ENCODE measurements at regions not wholly inside any gene's neighbourhood (a gene's known extent, or its start where the extent isn't known, plus 50 kb on each side); places are given as distances from the start of the nearest gene placed in this dataset.
"Not testable (repeated sequence)": the region's sequence is repeated elsewhere in the genome, so short reads cannot be mapped to it uniquely, and the experiment has no call there.

GRCh38 chr2:183729380-183729779 is 605.1 kb downstream of the NUP35 start:
- no peaks in the 10 kb centered on the region for H3K36me3 ChIP-seq (ENCODE audit: control insufficient read depth, low read depth, low read length)
- no peak overlapping the region for H3K4me3 ChIP-seq (ENCODE audit: low read length)
- no peak overlapping the region for H3K27ac ChIP-seq (ENCODE audit: low read length)
- H3K27me3 ChIP-seq (ENCODE audit: control insufficient read depth, insufficient read depth, low read length): no peaks in the 10 kb centered on the region
- no peaks in the 10 kb centered on the region for H3K9me3 ChIP-seq (ENCODE audit: control insufficient read depth, low read depth, low read length)
- no peak overlapping the region for H3K9ac ChIP-seq (ENCODE audit: low read length)
- H3K4me1 ChIP-seq (ENCODE audit: control insufficient read depth, low read depth, low read length): no peaks in the 10 kb centered on the region

- Histone ChIP-seq H3K27me3 (ENCODE audit: control insufficient read depth, insufficient read depth, low read length) (no peaks in the 10 kb centered on the region), H3K9ac (ENCODE audit: low read length) (no peak overlapping the region), H3K4me3 (ENCODE audit: low read length) (no peak overlapping the region), H3K27ac (ENCODE audit: low read length) (no peak overlapping the region), H3K36me3 (ENCODE audit: control insufficient read depth, low read depth, low read length) (no peaks in the 10 kb centered on the region), H3K9me3 (ENCODE audit: control insufficient read depth, low read depth, low read length) (no peaks in the 10 kb centered on the region), H3K4me1 (ENCODE audit: control insufficient read depth, low read depth, low read length) (no peaks in the 10 kb centered on the region)
These were observed 616.0 kb downstream of the NUP35 start for GRCh38 chr2:183740241-183740640.

DNA sequence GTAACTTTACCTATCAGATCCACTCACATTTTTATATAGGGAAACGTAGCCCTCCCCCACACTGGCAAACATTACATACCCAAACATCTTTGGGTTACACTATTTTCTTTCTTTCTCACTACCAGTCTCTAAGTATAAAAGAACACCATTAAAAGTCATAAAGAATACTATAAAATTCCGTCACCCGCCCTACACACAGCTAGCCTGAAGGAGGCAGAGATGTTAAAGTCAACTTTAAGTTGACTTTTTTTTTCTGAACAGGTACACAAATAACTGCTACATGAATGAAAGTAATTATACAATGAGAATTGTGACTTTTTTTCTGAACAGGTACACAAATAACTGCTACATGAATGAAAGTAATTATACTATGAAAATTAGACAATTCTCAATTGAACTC is 628.3 kb downstream of the NUP35 start:
- H3K4me1 ChIP-seq (ENCODE audit: control insufficient read depth, low read depth, low read length): no peaks in the 10 kb centered on the region
- H3K36me3 ChIP-seq (ENCODE audit: control insufficient read depth, low read depth, low read length): no peaks in the 10 kb centered on the region
- H3K9me3 ChIP-seq (ENCODE audit: control insufficient read depth, low read depth, low read length): no peaks in the 10 kb centered on the region
- H3K9ac ChIP-seq (ENCODE audit: low read length): no peak overlapping the region
- H3K27me3 ChIP-seq (ENCODE audit: control insufficient read depth, insufficient read depth, low read length): no peaks in the 10 kb centered on the region
- no peak overlapping the region for H3K4me3 ChIP-seq (ENCODE audit: low read length)
- H3K27ac ChIP-seq (ENCODE audit: low read length): no peak overlapping the region

- Histone ChIP-seq H3K9me3 (ENCODE audit: control insufficient read depth, low read depth, low read length) (no peaks in the 10 kb centered on the region), H3K36me3 (ENCODE audit: control insufficient read depth, low read depth, low read length) (no peaks in the 10 kb centered on the region), H3K9ac (ENCODE audit: low read length) (no peak overlapping the region), H3K4me3 (ENCODE audit: low read length) (no peak overlapping the region), H3K27ac (ENCODE audit: low read length) (no peak overlapping the region), H3K27me3 (ENCODE audit: control insufficient read depth, insufficient read depth, low read length) (no peaks in the 10 kb centered on the region), H3K4me1 (ENCODE audit: control insufficient read depth, low read depth, low read length) (peaks cover 14% of the 10 kb centered on the region)
These were observed 634.8 kb downstream of the NUP35 start for GRCh38 chr2:183759033-183759432.

- H3K4me1 ChIP-seq (ENCODE audit: control insufficient read depth, low read depth, low read length): no peaks in the 10 kb centered on the region
- H3K9me3 ChIP-seq (ENCODE audit: control insufficient read depth, low read depth, low read length): no peaks in the 10 kb centered on the region
- no peaks in the 10 kb centered on the region for H3K36me3 ChIP-seq (ENCODE audit: control insufficient read depth, low read depth, low read length)
- no peak overlapping the region for H3K9ac ChIP-seq (ENCODE audit: low read length)
- H3K4me3 ChIP-seq (ENCODE audit: low read length): no peak overlapping the region
- H3K27ac ChIP-seq (ENCODE audit: low read length): no peak overlapping the region
- no peaks in the 10 kb centered on the region for H3K27me3 ChIP-seq (ENCODE audit: control insufficient read depth, insufficient read depth, low read length)
These were observed 649.5 kb downstream of the NUP35 start for GRCh38 chr2:183773775-183774174.

- H3K4me1 ChIP-seq (ENCODE audit: control insufficient read depth, low read depth, low read length): no peaks in the 10 kb centered on the region
- no peak overlapping the region for H3K27ac ChIP-seq (ENCODE audit: low read length)
- no peaks in the 10 kb centered on the region for H3K9me3 ChIP-seq (ENCODE audit: control insufficient read depth, low read depth, low read length)
- H3K9ac ChIP-seq (ENCODE audit: low read length): no peak overlapping the region
- no peaks in the 10 kb centered on the region for H3K27me3 ChIP-seq (ENCODE audit: control insufficient read depth, insufficient read depth, low read length)
- no peak overlapping the region for H3K4me3 ChIP-seq (ENCODE audit: low read length)
- no peaks in the 10 kb centered on the region for H3K36me3 ChIP-seq (ENCODE audit: control insufficient read depth, low read depth, low read length)
These were observed 655.8 kb downstream of the NUP35 start for GRCh38 chr2:183780072-183780471.

GRCh38 chr2:183782436-183782835 is 658.2 kb downstream of the NUP35 start:
- H3K9ac ChIP-seq (ENCODE audit: low read length): no peak overlapping the region
- no peaks in the 10 kb centered on the region for H3K36me3 ChIP-seq (ENCODE audit: control insufficient read depth, low read depth, low read length)
- no peaks in the 10 kb centered on the region for H3K4me1 ChIP-seq (ENCODE audit: control insufficient read depth, low read depth, low read length)
- H3K27me3 ChIP-seq (ENCODE audit: control insufficient read depth, insufficient read depth, low read length): no peaks in the 10 kb centered on the region
- no peak overlapping the region for H3K4me3 ChIP-seq (ENCODE audit: low read length)
- H3K27ac ChIP-seq (ENCODE audit: low read length): no peak overlapping the region
- H3K9me3 ChIP-seq (ENCODE audit: control insufficient read depth, low read depth, low read length): no peaks in the 10 kb centered on the region

DNA sequence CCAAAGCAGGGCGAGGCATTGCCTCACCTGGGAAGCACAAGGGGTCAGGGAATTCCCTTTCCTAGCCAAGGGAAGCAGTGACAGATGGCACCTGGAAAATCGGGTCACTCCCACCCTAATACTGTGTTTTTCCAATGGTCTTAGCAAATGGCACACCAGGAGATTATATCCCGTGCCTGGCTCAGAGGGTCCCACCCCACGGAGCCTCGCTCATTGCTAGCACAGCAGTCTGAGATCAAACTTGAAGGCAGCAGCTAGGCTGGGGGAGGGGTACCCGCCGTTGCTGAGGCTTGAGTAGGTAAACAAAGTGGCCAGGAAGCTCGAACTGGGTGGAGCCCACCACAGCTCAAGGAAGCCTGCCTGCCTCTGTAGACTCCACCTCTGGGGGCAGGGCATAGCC is 664.6 kb downstream of the NUP35 start:
- not testable (repeated sequence) for H3K36me3 ChIP-seq (ENCODE audit: control insufficient read depth, low read depth, low read length); H3K4me1 ChIP-seq (ENCODE audit: control insufficient read depth, low read depth, low read length); H3K27me3 ChIP-seq (ENCODE audit: control insufficient read depth, insufficient read depth, low read length); H3K4me3 ChIP-seq (ENCODE audit: low read length); H3K27ac ChIP-seq (ENCODE audit: low read length); H3K9me3 ChIP-seq (ENCODE audit: control insufficient read depth, low read depth, low read length); H3K9ac ChIP-seq (ENCODE audit: low read length)

GRCh38 chr2:183792165-183792924 is 668.1 kb downstream of the NUP35 start:
- H3K27ac ChIP-seq (ENCODE audit: low read length); H3K9me3 ChIP-seq (ENCODE audit: control insufficient read depth, low read depth, low read length); H3K27me3 ChIP-seq (ENCODE audit: control insufficient read depth, insufficient read depth, low read length); H3K9ac ChIP-seq (ENCODE audit: low read length); H3K36me3 ChIP-seq (ENCODE audit: control insufficient read depth, low read depth, low read length); H3K4me1 ChIP-seq (ENCODE audit: control insufficient read depth, low read depth, low read length); H3K4me3 ChIP-seq (ENCODE audit: low read length): not testable (repeated sequence)

GRCh38 chr2:183798535-183798934 is 674.3 kb downstream of the NUP35 start:
- Histone ChIP-seq H3K27me3 (ENCODE audit: control insufficient read depth, insufficient read depth, low read length) (no peaks in the 10 kb centered on the region), H3K9ac (ENCODE audit: low read length) (no peak overlapping the region), H3K4me3 (ENCODE audit: low read length) (no peak overlapping the region), H3K9me3 (ENCODE audit: control insufficient read depth, low read depth, low read length) (peaks cover 4% of the 10 kb centered on the region), H3K36me3 (ENCODE audit: control insufficient read depth, low read depth, low read length) (no peaks in the 10 kb centered on the region), H3K27ac (ENCODE audit: low read length) (no peak overlapping the region), H3K4me1 (ENCODE audit: control insufficient read depth, low read depth, low read length) (no peaks in the 10 kb centered on the region)

DNA sequence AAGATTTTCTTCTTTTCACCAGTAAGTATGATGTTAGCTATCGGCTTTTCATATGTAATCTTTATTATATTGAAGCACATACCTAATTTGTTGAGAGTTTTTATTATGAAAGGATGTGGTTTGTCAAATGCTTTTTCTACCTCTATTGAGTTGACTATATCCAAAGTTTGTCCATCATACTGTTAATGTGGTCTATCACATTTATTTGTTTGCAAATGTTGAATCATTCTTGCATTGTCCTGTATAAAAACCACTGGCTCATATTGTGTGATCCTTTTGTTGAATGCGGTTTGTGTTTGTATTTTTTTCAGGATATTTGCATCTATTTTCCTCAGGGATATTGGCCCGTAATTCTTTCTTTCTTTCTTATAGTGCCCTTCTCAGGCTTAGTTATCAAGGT is 675.5 kb downstream of the NUP35 start:
- peaks cover 4% of the 10 kb centered on the region for H3K9me3 ChIP-seq (ENCODE audit: control insufficient read depth, low read depth, low read length)
- H3K4me3 ChIP-seq (ENCODE audit: low read length): no peak overlapping the region
- H3K27me3 ChIP-seq (ENCODE audit: control insufficient read depth, insufficient read depth, low read length): no peaks in the 10 kb centered on the region
- H3K36me3 ChIP-seq (ENCODE audit: control insufficient read depth, low read depth, low read length): no peaks in the 10 kb centered on the region
- no peak overlapping the region for H3K27ac ChIP-seq (ENCODE audit: low read length)
- no peak overlapping the region for H3K9ac ChIP-seq (ENCODE audit: low read length)
- no peaks in the 10 kb centered on the region for H3K4me1 ChIP-seq (ENCODE audit: control insufficient read depth, low read depth, low read length)

GRCh38 chr2:183803596-183803995 is 679.4 kb downstream of the NUP35 start:
- Histone ChIP-seq H3K36me3 (ENCODE audit: control insufficient read depth, low read depth, low read length) (no peaks in the 10 kb centered on the region), H3K27me3 (ENCODE audit: control insufficient read depth, insufficient read depth, low read length) (no peaks in the 10 kb centered on the region), H3K27ac (ENCODE audit: low read length) (no peak overlapping the region), H3K4me3 (ENCODE audit: low read length) (no peak overlapping the region), H3K9me3 (ENCODE audit: control insufficient read depth, low read depth, low read length) (peaks cover 4% of the 10 kb centered on the region), H3K4me1 (ENCODE audit: control insufficient read depth, low read depth, low read length) (no peaks in the 10 kb centered on the region), H3K9ac (ENCODE audit: low read length) (no peak overlapping the region)

Measured in iPS-18a (cell line).